Nucleus accumbens (tissue), 56 donors: ENCODE measurements at regions not wholly inside any gene's neighbourhood (a gene's known extent, or its start where the extent isn't known, plus 50 kb on each side); places are given as distances from the start of the nearest gene placed in this dataset.

Source experiments
- DNase-seq, 56 donors: peaks; one replicate each; lab custom pipeline; 2025; lab: John Stamatoyannopoulos, UW

DNA sequence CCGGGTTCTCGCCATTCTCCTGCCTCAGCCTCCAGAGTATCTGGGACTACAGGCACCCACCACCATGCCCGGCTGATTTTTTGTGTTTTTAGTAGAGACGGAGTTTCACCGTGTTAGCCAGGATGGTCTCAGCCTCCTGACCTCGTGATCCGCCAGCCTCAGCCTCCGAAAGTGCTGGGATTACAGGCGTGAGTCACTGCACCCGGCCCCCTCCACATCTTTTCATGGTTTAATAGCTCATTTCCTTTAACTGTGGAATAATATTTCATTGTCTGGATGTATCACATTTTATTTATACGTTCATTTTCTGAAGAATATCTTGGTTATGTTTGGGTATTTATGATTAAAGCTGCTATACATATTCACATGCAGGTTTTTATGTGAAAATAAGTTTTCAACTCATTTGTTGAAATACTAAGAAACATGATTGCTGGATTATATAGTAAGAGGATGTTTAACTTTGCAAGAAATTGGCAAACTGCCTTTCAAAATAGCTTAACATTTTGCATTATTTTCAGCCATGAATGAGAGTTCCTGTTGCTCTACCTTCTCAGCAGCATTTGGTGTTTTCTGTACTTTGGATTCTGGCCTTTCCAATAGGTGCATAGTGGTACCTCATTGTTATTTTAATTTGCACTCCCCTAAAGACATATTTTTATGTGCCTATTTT is 591.9 kb downstream of the TECRL start:
- no peak for DNase-seq

DNA sequence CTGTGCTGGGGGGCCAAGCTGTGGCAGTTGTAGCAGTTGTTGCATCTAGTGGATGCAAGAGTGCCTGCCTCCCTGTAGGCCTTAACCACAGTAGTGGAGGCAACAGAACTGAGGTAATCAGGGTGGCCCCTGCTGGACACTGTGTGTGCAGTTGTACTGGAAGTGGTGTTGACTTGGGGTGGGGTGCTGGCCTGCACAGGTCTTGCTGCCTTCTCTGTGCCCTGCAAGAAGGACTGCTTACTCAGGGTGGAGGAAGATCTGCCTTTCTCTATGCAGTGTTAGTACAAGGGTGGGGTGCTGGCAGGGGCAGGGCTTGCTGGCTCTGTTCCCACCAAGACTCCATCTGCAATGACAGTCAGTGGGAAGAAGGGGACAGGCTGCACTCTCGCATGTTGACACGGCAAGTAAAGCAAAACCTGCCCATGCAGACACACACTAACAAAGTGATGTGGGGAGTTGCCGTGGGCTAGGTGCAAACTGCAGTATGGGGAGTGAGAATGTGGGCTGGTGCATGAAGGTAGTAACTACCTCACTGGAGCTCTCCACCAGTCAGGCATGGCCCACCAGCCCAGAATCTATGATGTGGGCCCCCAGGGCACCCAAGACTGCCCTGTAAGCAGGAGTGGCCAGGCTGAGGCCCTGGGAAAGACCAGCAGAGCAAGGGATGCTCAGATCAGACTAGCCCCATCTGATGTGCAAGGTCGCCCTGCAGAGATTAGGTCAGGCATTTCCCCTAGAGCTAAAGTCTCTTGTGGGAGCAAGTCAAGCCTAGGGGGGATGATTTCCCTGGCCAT is 594.9 kb downstream of the TECRL start:
- no peak for DNase-seq

DNA sequence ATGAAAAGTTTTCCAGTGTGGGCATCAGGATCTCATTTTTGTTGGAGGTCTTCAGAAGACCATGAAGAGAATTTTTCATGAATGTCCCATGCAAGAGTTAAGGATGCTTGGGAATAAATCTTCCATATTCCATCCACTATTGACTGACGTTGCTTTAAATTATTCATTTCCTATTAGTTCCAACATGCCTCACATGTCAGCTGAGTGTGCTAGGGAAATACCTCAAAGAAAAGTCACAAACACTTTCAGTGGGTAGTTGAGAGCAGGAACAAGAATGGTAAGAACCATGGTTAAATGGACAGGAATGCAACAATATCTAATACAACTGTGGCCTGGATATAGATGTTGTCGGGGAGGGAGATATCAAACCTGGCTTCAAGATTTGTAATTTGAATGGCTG is 610.1 kb downstream of the TECRL start:
- no peak for DNase-seq

DNA sequence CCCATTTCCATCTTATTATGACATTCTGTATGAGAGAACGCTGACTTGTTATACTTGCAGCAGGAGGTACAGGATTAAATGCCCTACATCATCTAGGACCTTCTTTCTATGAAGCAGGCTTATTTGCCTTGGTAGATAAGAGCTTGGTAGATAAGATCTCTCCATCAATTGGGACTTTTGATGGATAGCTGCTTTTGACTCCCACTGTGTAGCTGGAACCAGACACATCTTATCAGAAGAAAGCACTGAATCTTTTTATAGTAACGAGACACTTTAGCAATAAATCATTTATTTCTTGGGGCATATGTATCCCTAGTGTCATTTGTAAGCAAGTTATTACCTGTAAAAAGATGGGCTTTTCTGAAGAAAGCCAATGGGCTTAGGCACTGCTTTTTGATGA is 613.9 kb downstream of the TECRL start:
- DNase-seq = no peak

DNA sequence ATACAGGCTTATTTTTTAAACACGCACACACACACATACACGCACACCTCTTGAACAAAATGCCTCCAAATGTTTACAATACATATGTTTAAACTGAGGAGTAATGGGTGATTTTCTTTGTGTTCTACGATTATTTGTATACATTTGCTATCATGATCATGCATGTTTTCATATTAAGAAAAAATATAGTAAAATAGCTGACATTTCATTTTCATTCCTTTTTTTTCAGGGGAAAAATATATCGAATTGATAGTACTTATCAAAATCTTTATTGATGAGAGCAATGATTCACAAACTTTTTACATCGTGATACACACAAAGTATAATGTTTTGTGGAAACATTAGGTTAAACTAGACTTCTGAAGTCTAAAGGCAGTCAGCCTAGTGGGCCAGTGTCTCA is 618.9 kb downstream of the TECRL start:
- no peak for DNase-seq

DNA sequence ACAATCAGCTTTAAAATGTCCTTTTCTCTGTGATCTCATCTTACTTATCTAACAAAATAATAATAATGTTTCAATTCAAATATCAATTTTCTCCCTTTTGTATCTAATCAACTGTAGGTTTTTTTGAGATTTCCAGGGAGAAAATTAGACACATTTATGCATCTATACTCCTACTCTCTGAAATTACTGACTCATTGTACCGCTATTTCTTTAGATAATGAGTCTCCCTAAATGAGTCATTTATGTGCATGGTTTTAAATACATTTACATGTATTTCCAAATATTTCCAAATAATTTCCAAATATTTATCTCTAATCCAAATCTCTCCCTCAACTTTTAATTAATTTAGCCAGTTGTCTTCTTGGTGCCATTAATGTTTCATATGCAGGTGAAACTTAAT is 621.0 kb downstream of the TECRL start:
- no peak for DNase-seq

DNA sequence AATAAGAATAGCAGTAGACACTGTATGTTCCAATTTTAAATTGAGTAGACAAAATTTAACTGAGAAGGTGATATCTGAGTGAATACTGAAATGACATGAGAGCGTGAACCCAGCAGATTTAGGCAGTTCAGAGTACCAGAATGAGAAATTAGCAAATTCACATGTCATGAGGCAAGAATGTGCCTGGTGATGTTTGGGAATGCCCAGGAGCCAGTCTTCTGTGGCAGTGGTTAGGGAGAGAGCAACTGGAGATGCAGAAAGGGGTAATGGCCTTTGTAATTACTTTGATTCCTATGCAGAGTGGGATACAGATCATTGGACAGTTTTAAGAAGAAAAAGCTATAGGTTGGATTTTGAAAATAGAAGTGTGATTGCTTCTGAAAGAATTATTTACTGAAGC is 621.9 kb downstream of the TECRL start:
- DNase-seq = no peak

DNA sequence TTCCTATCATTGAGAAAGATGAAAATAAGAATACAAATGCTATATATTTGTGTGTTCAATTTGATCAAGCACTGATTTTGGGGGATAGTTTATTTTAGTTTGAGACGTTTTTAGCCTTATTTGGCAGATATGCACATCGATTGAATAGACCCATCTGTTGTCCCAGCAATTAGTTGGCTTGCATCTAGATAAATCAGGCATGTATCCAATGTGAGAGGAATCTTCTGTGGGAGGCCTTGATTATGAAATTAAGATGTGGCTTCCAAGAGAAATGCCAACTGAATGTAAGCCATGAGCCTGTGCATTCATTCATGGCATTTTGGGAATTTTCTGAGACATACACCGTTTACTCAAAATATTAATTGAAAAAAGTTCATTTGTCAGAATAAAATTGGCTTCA is 623.1 kb downstream of the TECRL start:
- DNase-seq = no peak

DNA sequence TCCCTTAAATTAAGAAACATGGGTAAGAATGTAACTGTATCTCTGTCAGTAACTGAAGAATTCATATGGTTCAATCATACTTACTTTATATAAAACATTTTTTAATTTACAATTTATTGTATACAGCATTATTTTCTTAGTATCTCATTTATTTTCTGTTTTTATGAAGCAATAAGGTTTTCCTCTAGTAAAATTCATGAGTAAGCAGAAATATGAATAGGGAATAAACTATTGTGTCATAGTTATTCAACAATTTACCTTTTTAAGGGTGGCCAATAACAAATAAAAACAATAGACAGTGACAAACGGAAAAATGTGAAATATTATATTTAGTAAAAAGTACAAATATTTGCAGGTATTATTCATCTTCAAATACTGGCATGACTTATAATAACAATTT is 624.4 kb downstream of the TECRL start:
- DNase-seq = no peak

DNA sequence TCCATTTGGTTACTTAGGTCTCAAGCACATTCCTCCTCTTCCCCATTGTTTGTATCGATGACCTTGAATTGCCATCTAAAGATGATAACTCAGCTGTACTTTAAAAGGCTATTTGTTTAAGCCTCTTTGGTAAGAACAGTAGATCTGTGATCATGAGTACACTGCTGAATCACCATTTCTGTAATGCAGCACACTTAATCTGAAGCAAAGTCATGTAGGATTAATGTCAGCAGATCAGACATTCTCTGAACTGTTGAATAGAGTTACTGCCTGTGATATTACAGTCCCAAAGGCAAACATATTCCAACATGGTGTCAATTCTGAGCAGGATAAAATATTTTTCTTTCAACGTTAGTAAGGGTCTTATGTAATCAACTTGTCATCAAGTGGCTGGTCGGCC is 631.6 kb downstream of the TECRL start:
- no peak for DNase-seq

DNA sequence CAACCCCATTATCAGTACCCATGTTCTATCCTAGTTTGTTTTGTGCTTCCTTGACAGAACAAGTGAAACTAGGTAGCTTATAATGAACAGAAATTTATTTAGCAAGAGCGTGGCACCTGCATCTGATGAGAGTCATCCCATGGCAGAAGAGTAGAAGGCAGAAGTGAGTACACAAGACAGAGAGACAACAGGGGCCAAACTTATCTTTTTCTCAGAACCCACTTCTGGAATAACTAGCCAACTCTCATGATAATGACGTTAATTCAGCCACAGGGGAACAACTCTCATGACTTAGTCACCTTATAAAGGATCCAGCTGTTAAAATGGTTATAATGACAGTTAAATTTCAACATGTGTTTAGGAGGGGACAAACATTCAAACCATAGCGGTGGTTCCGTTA is 644.9 kb downstream of the TECRL start:
- no peak for DNase-seq

DNA sequence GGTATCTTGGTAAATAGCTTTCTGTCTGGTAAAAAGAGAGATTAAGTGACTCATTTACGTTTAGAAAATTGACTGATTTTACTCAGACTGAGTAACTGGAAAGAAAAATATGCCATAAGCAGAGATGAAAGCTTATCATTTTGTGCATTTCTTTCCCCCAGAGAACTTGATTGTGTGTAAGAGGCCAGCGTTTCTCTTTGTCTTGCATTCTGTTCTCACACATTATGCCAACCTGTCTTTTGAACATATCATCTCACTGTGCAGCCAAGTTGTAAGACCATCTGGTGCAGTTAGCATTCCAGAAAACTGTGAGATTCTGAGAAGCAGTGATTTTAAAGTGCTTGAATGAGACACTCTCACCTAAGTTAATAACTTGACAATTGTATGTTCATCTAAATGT is 651.3 kb downstream of the TECRL start:
- no peak for DNase-seq

DNA sequence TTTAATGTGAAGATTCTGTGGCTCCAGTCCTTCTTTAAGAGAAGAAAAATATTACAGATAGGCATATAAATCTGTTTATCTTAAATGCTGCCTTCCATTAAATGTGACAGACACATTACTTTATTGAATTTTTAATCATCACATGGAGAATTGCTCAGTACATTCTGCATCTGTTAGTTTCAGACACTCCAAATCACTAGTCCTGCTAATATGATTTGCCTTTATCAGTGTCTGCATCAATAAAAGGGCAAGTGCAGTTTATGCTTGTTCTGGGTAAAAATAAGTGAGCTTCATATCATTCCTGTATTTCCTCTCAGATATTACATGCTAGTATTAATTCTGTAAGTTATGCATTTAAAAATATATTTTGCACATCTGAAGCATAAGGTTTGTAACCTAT is 666.4 kb downstream of the TECRL start:
- no peak for DNase-seq

DNA sequence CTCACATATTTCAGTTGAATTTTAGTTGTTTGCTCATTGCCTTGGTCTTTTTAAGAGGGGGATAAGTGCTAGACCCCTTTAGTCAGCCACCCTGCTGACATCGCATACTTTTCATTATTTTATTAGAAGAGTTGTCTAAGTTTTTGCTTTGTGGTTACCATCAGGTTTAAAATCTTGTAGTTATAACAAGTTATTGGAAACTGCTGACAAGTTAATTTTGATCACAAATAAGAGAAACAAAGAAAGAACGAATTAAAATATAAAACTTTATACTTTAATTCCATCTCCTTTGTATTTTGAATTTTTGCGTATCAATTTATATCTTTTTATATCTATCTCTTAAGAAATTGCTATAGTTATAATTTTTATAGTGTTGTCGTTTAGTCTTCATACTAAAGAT is 679.7 kb downstream of the TECRL start:
- DNase-seq = no peak

DNA sequence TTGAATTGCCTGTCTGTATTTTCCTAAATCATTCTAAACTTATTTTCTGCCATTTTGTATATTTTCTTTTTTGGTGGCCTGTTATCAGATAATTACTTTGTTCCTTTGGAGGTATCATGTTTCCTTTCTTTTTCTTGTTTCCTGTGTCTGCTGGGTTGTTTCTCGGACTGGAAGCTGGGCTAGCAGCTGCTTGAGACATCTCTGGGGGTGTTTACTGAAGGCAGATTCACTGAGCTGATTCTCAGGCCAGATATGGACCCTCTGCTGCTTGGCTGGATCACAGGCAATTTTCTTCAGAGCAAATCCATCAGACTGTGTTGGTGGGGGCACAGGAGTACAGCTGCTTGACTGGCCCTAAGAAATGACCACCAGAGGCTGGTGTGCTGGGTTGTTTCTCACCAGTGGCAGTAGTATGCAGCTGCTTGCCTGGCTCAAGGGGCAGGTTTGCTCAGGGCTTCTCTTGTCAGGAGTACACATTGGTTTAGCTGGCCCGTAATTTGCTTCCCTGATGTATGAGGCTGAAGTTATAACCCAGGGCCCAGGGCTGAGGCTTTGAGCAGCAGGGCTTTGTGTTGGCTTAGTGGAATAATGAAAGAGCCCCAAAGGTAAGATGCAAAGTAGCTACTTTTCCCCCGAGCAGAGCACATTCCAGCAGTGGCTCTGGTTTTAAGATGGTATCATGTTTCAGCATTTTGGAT is 680.6 kb downstream of the TECRL start:
- DNase-seq = no peak

DNA sequence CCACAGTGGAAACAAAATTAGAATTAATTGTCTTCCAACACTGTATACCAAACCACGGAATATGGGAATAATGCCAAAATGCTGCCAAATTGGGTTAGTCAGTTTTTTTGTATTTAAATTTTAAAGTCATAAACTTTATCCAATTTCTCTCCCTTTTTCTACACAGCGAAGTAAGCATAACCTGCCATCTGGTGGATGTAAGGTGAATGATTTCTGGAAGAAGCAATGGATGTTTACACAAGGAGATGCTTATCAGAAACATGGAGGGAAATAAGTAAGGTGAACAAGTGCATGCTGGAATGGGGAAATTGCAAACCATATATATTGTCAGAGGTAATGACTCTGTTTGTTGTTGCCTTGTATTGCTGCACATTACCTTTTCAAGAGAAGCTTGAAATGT is 691.9 kb downstream of the TECRL start:
- no peak for DNase-seq

DNA sequence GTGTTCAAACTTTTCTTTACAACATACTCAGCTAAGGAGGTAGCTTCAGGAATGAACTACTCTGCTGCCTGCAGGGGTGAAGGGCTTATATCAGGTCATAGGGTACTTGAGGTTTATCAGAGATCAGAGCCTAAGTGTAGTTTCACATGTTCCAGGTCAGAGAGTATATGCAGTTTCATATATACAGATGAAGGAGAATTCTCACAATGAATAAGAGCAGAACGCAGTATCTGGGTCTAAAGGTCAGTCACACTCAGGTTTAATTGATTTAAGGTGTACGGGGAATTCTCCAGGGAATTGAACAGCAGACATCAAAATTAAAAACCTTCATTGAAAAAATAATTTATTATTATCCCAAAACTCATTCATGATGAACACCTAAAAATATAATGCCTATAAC is 700.6 kb downstream of the TECRL start:
- DNase-seq = no peak

DNA sequence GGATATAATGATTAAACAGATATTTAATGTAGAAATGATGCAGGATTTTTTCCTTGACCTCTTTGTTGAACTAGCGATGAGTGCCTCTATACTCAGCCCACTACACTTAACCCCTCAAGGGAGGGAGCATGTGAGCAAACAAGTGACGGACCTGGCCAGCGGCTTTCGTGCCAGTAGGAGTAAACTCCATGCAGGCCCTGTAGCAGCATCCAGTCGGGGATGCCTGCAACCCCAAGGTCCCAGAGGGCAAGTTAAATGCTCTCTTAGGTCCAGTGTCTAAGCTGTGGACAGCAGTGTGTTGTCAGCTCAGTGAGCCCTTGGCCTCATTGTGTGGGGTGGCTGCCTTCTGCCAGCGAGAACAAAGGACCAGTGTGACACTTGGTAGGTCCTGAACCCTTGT is 708.7 kb downstream of the TECRL start:
- no peak for DNase-seq

DNA sequence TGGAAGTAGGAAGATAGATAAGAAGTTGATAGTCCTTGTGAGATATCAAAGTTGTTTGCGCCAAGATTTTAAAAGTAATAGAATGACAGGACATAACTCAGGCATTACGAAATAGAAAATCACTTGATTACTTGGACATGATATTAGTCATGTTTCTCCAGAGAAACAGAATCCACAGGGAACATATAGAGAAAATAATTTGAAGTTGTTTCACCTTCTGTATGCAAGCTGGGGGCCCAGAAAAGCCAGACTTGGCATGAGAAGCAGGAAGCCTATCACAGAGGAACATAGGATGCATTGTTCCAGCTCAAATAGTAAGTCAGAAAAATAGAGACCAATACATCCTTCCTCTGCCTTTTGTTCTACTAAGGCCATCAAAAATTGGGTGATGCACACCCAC is 715.9 kb downstream of the TECRL start:
- DNase-seq = no peak

DNA sequence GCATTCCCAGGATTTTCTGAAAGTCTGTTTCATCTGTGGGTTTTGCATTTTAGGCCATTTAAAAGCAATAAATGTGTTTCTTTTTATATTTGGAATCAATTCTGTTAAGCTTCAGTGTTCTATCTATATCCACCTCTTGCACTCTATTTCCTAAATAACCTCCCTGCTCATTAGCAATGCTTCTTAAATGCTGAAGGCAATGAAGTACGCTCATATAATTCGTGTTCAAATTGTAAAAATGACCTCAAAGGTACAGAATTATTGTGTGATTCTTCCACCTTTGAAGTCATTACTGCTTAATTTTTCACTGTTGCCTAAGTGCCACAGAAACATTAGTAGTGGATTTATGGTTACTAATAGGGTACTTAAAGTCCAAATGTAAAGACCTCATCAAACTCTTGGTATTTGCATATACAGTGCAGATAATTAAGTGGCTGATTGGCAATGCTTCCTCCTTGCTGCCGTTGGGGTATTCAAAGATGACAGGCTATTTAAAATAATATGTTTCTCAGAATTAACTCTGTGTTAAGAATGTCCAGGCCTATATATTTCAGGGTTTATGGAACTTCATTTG is 730.8 kb downstream of the TECRL start:
- DNase-seq = no peak

DNA sequence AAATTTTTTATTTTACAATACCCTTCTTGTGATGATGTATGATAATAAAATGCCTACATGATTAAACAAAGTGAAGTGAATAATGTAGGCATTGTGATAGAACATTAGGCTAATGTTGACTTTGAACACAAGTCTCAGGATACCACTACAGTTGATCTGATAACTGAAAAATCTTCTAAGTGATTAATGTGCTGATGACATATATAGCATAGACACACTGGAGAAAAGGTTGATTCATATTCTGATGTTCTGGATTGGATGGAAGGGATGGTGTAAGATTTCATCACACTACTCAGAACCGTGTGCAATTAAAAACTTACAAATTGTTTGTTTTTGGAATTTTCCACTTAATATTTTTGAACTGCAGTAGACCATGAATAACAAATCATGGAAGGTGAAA is 738.5 kb downstream of the TECRL start:
- no peak for DNase-seq

DNA sequence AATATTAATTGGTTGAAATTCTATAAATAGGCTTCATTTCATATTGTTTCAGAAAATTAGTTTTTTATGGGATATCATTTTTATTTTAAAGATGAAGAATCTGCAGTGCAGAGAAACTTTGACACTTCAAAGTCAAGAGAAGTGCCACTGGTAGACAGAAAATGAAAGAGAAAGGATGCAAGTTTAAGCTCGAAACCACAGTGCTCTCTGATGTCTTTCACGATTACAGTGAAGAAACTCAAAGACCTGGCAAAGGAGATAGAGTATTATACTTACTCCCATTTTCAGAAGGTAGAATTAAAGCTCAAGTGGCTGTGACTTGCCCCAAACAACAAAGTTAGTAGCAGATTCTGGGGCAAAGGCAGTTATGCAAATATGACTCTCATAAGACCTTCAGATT is 745.4 kb downstream of the TECRL start:
- no peak for DNase-seq
